Glomerular visceral epithelial cell (primary cell): ENCODE measurements at regions not wholly inside any gene's neighbourhood (a gene's known extent, or its start where the extent isn't known, plus 50 kb on each side); places are given as distances from the start of the nearest gene placed in this dataset.
"Not testable (repeated sequence)": the region's sequence is repeated elsewhere in the genome, so short reads cannot be mapped to it uniquely, and the experiment has no call there.

ENCODE experiments used
- DNase-seq: peaks from one replicate; pipeline ENCODE4 v3.0.0-alpha.2; 2016; ENCODE audit errors: extremely low spot score

GRCh38 chr7:130789436-130789835, 55.4 kb upstream of the KLF14 start:
- DNase-seq, result no peak

GRCh38 chr7:130791746-130792145, 57.7 kb upstream of the KLF14 start:
- DNase-seq, result no peak

GRCh38 chr7:130793855-130794618, 60.0 kb upstream of the KLF14 start:
- no peak for DNase-seq

- DNase-seq, result no peak
These were observed 60.6 kb upstream of the KLF14 start for GRCh38 chr7:130794619-130794922.

GRCh38 chr7:130796425-130796824, 62.4 kb upstream of the KLF14 start:
- not testable (repeated sequence) for DNase-seq

- no peak for DNase-seq
These were observed 69.1 kb upstream of the KLF14 start for GRCh38 chr7:130803127-130803526.

GRCh38 chr7:130804220-130804619, 70.2 kb upstream of the KLF14 start:
- no peak for DNase-seq

GRCh38 chr7:130812819-130813218, 78.8 kb upstream of the KLF14 start:
- not testable (repeated sequence) for DNase-seq

- DNase-seq, result peak; percentile 13
These were observed 80.8 kb upstream of the KLF14 start for GRCh38 chr7:130814778-130815335.

- no peak for DNase-seq
These were observed 84.0 kb upstream of the KLF14 start for GRCh38 chr7:130818056-130818455.

- DNase-seq, result no peak
These were observed 87.9 kb upstream of the KLF14 start for GRCh38 chr7:130821864-130822263.

- DNase-seq, result no peak
These were observed 88.6 kb upstream of the KLF14 start for GRCh38 chr7:130822642-130823041.

- DNase-seq, result no peak
These were observed 89.1 kb upstream of the KLF14 start for GRCh38 chr7:130823060-130823459.

- DNase-seq, result no peak
These were observed 91.8 kb upstream of the KLF14 start for GRCh38 chr7:130825819-130826218.

- no peak for DNase-seq
These were observed 95.4 kb upstream of the KLF14 start for GRCh38 chr7:130829415-130829814.

- no peak for DNase-seq
These were observed 97.3 kb upstream of the KLF14 start for GRCh38 chr7:130831322-130831721.

GRCh38 chr7:130831817-130832481, 97.9 kb upstream of the KLF14 start:
- DNase-seq, result peak; percentile 32

GRCh38 chr7:130838738-130839137, 104.7 kb upstream of the KLF14 start:
- DNase-seq, result peak; percentile 48

GRCh38 chr7:130840599-130840998, 106.6 kb upstream of the KLF14 start:
- DNase-seq, result no peak

GRCh38 chr7:130841416-130841815, 107.4 kb upstream of the KLF14 start:
- DNase-seq, result no peak

GRCh38 chr7:130843703-130844102, 109.7 kb upstream of the KLF14 start:
- DNase-seq, result no peak

- DNase-seq, result no peak
These were observed 111.0 kb upstream of the KLF14 start for GRCh38 chr7:130844811-130845580.
